Thymus (tissue), 11 donors: ENCODE measurements at regions not wholly inside any gene's neighbourhood (a gene's known extent, or its start where the extent isn't known, plus 50 kb on each side); places are given as distances from the start of the nearest gene placed in this dataset.
"Not testable (repeated sequence)": the region's sequence is repeated elsewhere in the genome, so short reads cannot be mapped to it uniquely, and the experiment has no call there.

Source experiments
- DNase-seq, 9 donors: peaks; one replicate each; pipeline ENCODE4 v3.0.0-alpha.2; 2013; ENCODE audit warnings: low spot score in 9 of 9, low read depth in 6 of 9, missing footprints in 1 of 9
- H3K27ac ChIP-seq, 2 donors: one replicate each; pipeline ENCODE4 v1.5.1; 2013; ENCODE audit warnings: control low read depth in 1 of 2, low read depth in 1 of 2, low read length in 1 of 2, mild to moderate bottlenecking in 1 of 2, moderate library complexity in 1 of 2
- H3K27me3 ChIP-seq, 2 donors: one replicate each; pipeline ENCODE4 v1.5.1; 2013; ENCODE audit warnings: low read length in 1 of 2; ENCODE audit not compliant: control insufficient read depth in 2 of 2, insufficient read depth in 1 of 2
- H3K36me3 ChIP-seq, 2 donors: one replicate each; pipeline ENCODE4 v1.5.1; 2013; ENCODE audit warnings: low read length in 1 of 2, mild to moderate bottlenecking in 1 of 2, moderate library complexity in 1 of 2; ENCODE audit not compliant: control insufficient read depth in 2 of 2, insufficient read depth in 2 of 2
- H3K4me1 ChIP-seq, 2 donors: one replicate each; pipeline ENCODE4 v1.5.1; 2013; ENCODE audit warnings: low read length in 2 of 2; ENCODE audit not compliant: control insufficient read depth in 2 of 2, insufficient read depth in 2 of 2
- H3K4me3 ChIP-seq, 2 donors: one replicate each; pipeline ENCODE4 v1.5.1; 2013; ENCODE audit warnings: low read length in 2 of 2, control low read depth in 1 of 2, mild to moderate bottlenecking in 1 of 2
- H3K9me3 ChIP-seq, 2 donors: one replicate each; pipeline ENCODE4 v1.5.1; 2013; ENCODE audit warnings: low read length in 1 of 2, mild to moderate bottlenecking in 1 of 2; ENCODE audit not compliant: control insufficient read depth in 2 of 2, insufficient read depth in 1 of 2
- WGBS: extraction: QIAGEN DNeasy Blood & Tissue Kit; methylation state at CpG from one replicate; pipeline ENCODE4 v1.1.7; 2013; 5-methylcytosine and 5-hydroxymethylcytosine counted together
- donor health status: healthy.

GRCh38 chr14:106185174-106185836 lies 658.9 kb downstream of the TMEM121 start:
- peak overlapping the region; percentile 61 to 94 for H3K27ac ChIP-seq
- not testable (repeated sequence) for H3K4me3 ChIP-seq, H3K27me3 ChIP-seq, H3K36me3 ChIP-seq, H3K9me3 ChIP-seq, DNase-seq
- peaks cover 23 to 46% of the 10 kb centered on the region in 2 donors for H3K4me1 ChIP-seq
- WGBS = 76% methylated on average over 6 of the region's 6 CpGs

GRCh38 chr14:106185837-106186233 lies 659.5 kb downstream of the TMEM121 start:
- Histone ChIP-seq H3K27me3 (no peaks in the 10 kb centered on the region), H3K9me3 (no peaks in the 10 kb centered on the region), H3K36me3 (no peaks in the 10 kb centered on the region), H3K4me3 (no peak overlapping the region), H3K27ac (peak overlapping the region in 1 of 2 donors; percentile 94), H3K4me1 (peaks cover 23 to 46% of the 10 kb centered on the region in 2 donors)
- DNase-seq = peak in 8 of 9 donors; percentile 61 to 89 (median 74)
- WGBS = 11% methylated on average over 4 of the region's 4 CpGs

- no peaks in the 10 kb centered on the region for H3K9me3 ChIP-seq
- 95% methylated on average over 3 of the region's 3 CpGs for WGBS
- no peak overlapping the region for H3K4me3 ChIP-seq
- no peak for DNase-seq
- H3K27ac ChIP-seq = no peak overlapping the region
- peaks cover 21 to 37% of the 10 kb centered on the region in 2 donors for H3K4me1 ChIP-seq
- no peaks in the 10 kb centered on the region for H3K36me3 ChIP-seq
- H3K27me3 ChIP-seq = no peaks in the 10 kb centered on the region
Measured at GRCh38 chr14:106187216-106187615, 660.8 kb downstream of the TMEM121 start.

GRCh38 chr14:106192701-106193100 lies 666.3 kb downstream of the TMEM121 start:
- not testable (repeated sequence) for H3K36me3 ChIP-seq, DNase-seq, H3K9me3 ChIP-seq, H3K27me3 ChIP-seq, H3K4me3 ChIP-seq, H3K27ac ChIP-seq
- peaks cover 7 to 25% of the 10 kb centered on the region in 2 donors for H3K4me1 ChIP-seq

GRCh38 chr14:106196459-106196858 lies 670.1 kb downstream of the TMEM121 start:
- peaks cover 23 to 62% of the 10 kb centered on the region in 2 donors for H3K4me1 ChIP-seq
- WGBS = 31% methylated on average over 7 of the region's 7 CpGs
- peak overlapping the region in 1 of 2 donors; percentile 39 for H3K4me3 ChIP-seq
- peak overlapping the region in 1 of 2 donors; percentile 82 for H3K27ac ChIP-seq
- H3K36me3 ChIP-seq, H3K9me3 ChIP-seq, H3K27me3 ChIP-seq: not testable (repeated sequence)
- peak in 8 of 9 donors; percentile 59 to 94 (median 80) for DNase-seq

GRCh38 chr14:106197264-106197663 lies 670.9 kb downstream of the TMEM121 start:
- not testable (repeated sequence) for DNase-seq, H3K27me3 ChIP-seq, H3K9me3 ChIP-seq, H3K36me3 ChIP-seq
- H3K27ac ChIP-seq = peak overlapping the region in 1 of 2 donors; percentile 82
- WGBS = 68% methylated on average over 4 of the region's 4 CpGs
- peaks cover 30 to 70% of the 10 kb centered on the region in 2 donors for H3K4me1 ChIP-seq
- H3K4me3 ChIP-seq = peak overlapping the region; percentile 4 to 39

GRCh38 chr14:106199097-106199496 lies 672.7 kb downstream of the TMEM121 start:
- Histone ChIP-seq H3K4me3 (no peak overlapping the region), H3K27ac (peak overlapping the region in 1 of 2 donors; percentile 97), H3K36me3 (peaks cover 0 to 16% of the 10 kb centered on the region in 2 donors), H3K27me3 (no peaks in the 10 kb centered on the region), H3K4me1 (peaks cover 28 to 79% of the 10 kb centered on the region in 2 donors), H3K9me3 (peaks cover 0 to 2% of the 10 kb centered on the region in 2 donors)
- DNase-seq = no peak
- WGBS = 90% methylated on average over 12 of the region's 12 CpGs

- Histone ChIP-seq H3K27me3 (no peaks in the 10 kb centered on the region), H3K4me1 (peaks cover 28 to 87% of the 10 kb centered on the region in 2 donors)
- WGBS = 14% methylated on average over 25 of the region's 25 CpGs
Measured at GRCh38 chr14:106200541-106201315, 674.3 kb downstream of the TMEM121 start.

GRCh38 chr14:106201376-106201775 lies 675.0 kb downstream of the TMEM121 start:
- Histone ChIP-seq H3K4me3 (peak overlapping the region in 1 of 2 donors; percentile 55), H3K36me3 (peaks cover 0 to 31% of the 10 kb centered on the region in 2 donors), H3K27ac (peak overlapping the region in 1 of 2 donors; percentile 97), H3K4me1 (peaks cover 28 to 82% of the 10 kb centered on the region in 2 donors), H3K27me3 (no peaks in the 10 kb centered on the region), H3K9me3 (peaks cover 0 to 5% of the 10 kb centered on the region in 2 donors)
- WGBS = 90% methylated on average over 2 of the region's 2 CpGs
- DNase-seq = no peak

More at GRCh38 chr14:106200541-106201315, 674.3 kb downstream of the TMEM121 start:
- H3K9me3 ChIP-seq = peaks cover 0 to 5% of the 10 kb centered on the region in 2 donors
- peak overlapping the region; percentile 70 to 97 for H3K27ac ChIP-seq
- peaks cover 0 to 27% of the 10 kb centered on the region in 2 donors for H3K36me3 ChIP-seq
- peak in 8 of 9 donors; percentile 62 to 92 (median 76) for DNase-seq
- H3K4me3 ChIP-seq = peak overlapping the region; percentile 52 to 55
